Stimulated activated naive CD8-positive, alpha-beta T cell treated with anti-CD3 and anti-CD28 coated beads, Interleukin-15, amount 100 ng/mL, for 72 hours (primary cell): ENCODE measurements at regions not wholly inside any gene's neighbourhood (a gene's known extent, or its start where the extent isn't known, plus 50 kb on each side); places are given as distances from the start of the nearest gene placed in this dataset.
"Not testable (repeated sequence)": the region's sequence is repeated elsewhere in the genome, so short reads cannot be mapped to it uniquely, and the experiment has no call there.

Source experiments
- ATAC-seq: fragments of 150-1000 bp; cut with Tn5 transposase; 2 replicates; pipeline ENCODE4 v1.10.0; 2021; ENCODE audit warnings: mild to moderate bottlenecking, moderate library complexity
- DNase-seq, 2 donors: peaks; one replicate each; pipeline ENCODE4 v3.0.0; 2021 to 2022
- H3K27ac Mint-ChIP-seq, 2 donors: one replicate each; pipeline ENCODE4 v1.8.0; 2022; ENCODE audit warnings: mild to moderate bottlenecking in 2 of 2, mixed read lengths in 2 of 2, moderate library complexity in 2 of 2
- H3K27me3 Mint-ChIP-seq: one replicate; pipeline ENCODE4 v1.8.0; 2022; ENCODE audit warnings: mixed read lengths
- H3K4me1 Mint-ChIP-seq: one replicate; pipeline ENCODE4 v1.8.0; 2022; ENCODE audit warnings: mild to moderate bottlenecking, mixed read lengths
- H3K4me3 Mint-ChIP-seq, 2 donors: one replicate each; pipeline ENCODE4 v1.8.0; 2022; ENCODE audit warnings: mild to moderate bottlenecking in 2 of 2, mixed read lengths in 2 of 2, moderate library complexity in 1 of 2
- H3K9me3 Mint-ChIP-seq, 2 donors: one replicate each; pipeline ENCODE4 v1.8.0; 2022; ENCODE audit warnings: mixed read lengths in 2 of 2

DNA sequence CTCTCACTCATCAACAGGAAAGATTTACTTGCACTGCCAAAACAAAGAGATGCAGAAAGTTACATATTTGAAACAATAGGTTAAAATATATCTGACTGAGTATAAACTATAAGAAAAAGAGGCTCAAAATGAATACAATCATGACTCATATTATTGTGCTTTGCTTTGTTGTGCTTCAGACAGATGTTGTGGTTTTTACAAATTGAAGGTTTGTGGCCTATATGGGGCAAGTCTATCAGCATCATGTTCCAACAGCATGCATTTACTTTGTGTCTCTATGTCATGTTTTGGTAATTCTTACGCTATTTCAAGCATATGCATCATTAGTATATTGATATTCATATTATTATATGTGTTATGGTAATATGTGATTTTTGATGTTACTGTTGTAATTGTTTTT lies 330.0 kb downstream of the PRR16 start:
- no peaks in the 10 kb centered on the region for H3K27me3 Mint-ChIP-seq
- H3K27ac Mint-ChIP-seq = no peak overlapping the region
- no peak overlapping the region for H3K4me3 Mint-ChIP-seq
- DNase-seq = no peak
- H3K9me3 Mint-ChIP-seq = no peaks in the 10 kb centered on the region
- ATAC-seq = no peak
- no peaks in the 10 kb centered on the region for H3K4me1 Mint-ChIP-seq

DNA sequence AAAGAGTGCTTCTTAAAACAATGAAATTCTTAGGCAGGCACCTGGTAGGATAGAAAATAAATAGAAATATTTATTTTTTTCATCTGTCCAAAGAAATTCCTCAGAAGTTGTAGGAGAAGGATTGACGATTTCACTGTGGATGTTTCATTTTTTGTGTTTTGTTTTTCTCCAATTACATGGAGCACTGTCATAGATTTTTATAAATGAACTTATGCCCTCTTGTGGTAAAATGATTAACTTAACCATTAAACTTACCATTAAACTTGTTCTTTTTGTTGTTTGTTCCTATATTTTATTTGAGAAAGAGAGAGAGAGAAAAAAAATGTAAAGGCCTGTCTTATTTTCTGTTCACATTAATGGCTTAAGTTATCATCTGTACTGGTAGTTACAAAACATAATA lies 339.2 kb downstream of the PRR16 start:
- H3K27me3 Mint-ChIP-seq = no peaks in the 10 kb centered on the region
- no peaks in the 10 kb centered on the region for H3K4me1 Mint-ChIP-seq
- no peak for ATAC-seq
- no peak overlapping the region for H3K4me3 Mint-ChIP-seq
- no peak for DNase-seq
- H3K27ac Mint-ChIP-seq = no peak overlapping the region
- H3K9me3 Mint-ChIP-seq = no peaks in the 10 kb centered on the region

DNA sequence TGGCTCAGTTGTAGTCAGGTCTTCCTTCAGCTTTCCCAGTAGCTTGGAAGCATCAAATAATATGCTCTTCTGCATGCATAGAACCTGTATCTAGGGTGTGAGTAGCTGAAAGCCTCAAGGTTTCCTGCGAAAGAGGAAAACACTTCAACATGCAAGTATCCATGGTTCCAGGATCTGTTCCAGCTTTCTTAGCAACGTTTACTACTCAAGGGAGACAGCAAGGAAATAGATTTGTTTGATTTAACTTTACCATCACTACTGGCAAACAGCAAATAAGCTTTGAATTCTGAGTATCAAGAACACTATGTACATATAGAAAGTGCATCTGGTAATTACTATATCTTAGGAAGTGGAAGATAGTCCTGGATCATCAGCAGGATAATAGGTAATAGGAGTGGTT lies 341.0 kb downstream of the PRR16 start:
- Mint-ChIP-seq H3K27ac (no peak overlapping the region), H3K9me3 (no peaks in the 10 kb centered on the region), H3K27me3 (no peaks in the 10 kb centered on the region), H3K4me1 (no peaks in the 10 kb centered on the region), H3K4me3 (no peak overlapping the region)
- DNase-seq (no peak), ATAC-seq (no peak)

DNA sequence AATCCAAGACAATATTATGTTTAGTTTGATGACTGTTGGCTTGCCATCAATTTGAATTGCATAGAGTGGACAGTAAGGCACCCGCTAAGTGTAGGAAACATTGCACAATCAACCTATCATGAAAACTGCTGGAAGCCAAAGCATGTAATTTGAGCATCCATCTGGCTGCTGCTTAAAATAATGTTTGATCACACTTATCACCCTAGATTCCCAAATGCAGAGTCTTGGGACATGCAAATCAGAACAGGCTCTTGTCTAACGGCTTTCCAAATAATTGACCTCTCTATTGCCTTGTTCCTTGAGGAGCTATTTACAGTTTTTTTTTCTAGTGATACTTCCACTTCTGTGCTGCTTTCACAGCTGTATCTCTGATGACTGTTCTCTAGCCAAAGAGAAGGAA lies 342.1 kb downstream of the PRR16 start:
- H3K27ac Mint-ChIP-seq = no peak overlapping the region
- H3K4me1 Mint-ChIP-seq = no peaks in the 10 kb centered on the region
- H3K9me3 Mint-ChIP-seq = no peaks in the 10 kb centered on the region
- H3K27me3 Mint-ChIP-seq = no peaks in the 10 kb centered on the region
- no peak overlapping the region for H3K4me3 Mint-ChIP-seq
- no peak for ATAC-seq
- no peak for DNase-seq

DNA sequence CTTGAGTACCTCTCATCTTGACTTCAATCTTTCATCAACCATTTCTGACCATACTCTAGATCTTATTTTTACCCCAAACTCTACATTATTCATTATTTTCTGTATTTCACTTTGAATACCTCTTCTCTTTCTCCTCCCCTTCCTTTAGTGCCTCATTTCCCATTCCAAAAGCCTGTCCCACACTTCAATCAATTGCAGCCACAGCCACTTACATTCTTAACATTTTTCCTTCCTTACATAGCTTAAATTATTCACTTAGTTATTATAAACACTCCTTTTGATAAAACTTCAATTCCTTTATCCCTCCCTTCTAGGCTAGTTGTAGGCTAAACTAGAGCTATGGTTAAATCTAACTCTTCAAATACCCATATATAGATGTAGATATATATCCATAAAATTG lies 344.0 kb downstream of the PRR16 start:
- ATAC-seq = no peak
- no peak overlapping the region for H3K27ac Mint-ChIP-seq

DNA sequence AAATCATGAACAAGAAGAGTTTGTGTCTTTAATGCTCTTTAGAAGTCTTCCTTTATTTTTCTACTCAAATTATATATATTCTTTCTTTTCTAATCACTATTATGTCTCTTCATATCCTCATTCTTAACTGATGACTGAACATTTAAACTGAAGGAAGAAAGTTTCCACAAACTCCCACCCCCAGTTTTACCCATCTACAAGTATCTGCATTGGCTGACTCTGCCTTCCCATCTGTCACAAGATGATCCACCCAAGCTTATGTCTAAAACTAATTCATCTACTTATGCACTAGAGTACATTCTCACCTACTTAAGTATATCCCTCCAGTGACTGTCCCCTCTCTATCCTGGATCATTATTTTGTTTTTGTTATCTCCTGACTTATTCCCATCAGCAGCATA lies 344.5 kb downstream of the PRR16 start:
- peaks cover 4 to 10% of the 10 kb centered on the region in 2 donors for H3K9me3 Mint-ChIP-seq
- no peaks in the 10 kb centered on the region for H3K27me3 Mint-ChIP-seq
- no peak for DNase-seq
- H3K4me3 Mint-ChIP-seq = no peak overlapping the region
- H3K4me1 Mint-ChIP-seq = no peaks in the 10 kb centered on the region
- no peak overlapping the region for H3K27ac Mint-ChIP-seq
- no peak for ATAC-seq

More for the DNA sequence above, 344.0 kb downstream of the PRR16 start:
- Mint-ChIP-seq H3K9me3 (peaks cover 0 to 5% of the 10 kb centered on the region in 2 donors), H3K4me1 (no peaks in the 10 kb centered on the region), H3K4me3 (no peak overlapping the region), H3K27me3 (no peaks in the 10 kb centered on the region)
- DNase-seq = no peak

DNA sequence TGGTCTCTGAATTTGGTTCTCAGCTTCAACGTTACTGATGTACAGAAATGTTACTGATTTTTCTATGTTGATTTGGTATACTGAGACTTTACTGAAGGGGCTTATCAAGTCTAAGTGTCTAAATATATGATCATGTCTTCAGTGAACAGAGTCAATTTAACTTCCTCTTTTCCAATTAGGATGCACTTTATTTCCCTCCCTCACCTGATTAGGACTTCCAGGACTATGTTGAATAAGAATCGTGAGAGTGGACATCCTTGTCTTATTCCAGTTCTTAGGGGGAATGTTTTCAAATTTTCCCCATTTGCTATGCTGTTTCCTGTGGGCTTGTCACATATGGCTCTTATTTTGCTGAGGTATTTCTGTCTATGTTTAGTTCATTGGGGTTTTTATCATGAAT lies 349.5 kb downstream of the PRR16 start:
- peaks cover 14 to 18% of the 10 kb centered on the region in 2 donors for H3K9me3 Mint-ChIP-seq
- no peak for DNase-seq
- no peaks in the 10 kb centered on the region for H3K27me3 Mint-ChIP-seq
- H3K27ac Mint-ChIP-seq = no peak overlapping the region
- no peak for ATAC-seq
- H3K4me1 Mint-ChIP-seq = no peaks in the 10 kb centered on the region
- no peak overlapping the region for H3K4me3 Mint-ChIP-seq

DNA sequence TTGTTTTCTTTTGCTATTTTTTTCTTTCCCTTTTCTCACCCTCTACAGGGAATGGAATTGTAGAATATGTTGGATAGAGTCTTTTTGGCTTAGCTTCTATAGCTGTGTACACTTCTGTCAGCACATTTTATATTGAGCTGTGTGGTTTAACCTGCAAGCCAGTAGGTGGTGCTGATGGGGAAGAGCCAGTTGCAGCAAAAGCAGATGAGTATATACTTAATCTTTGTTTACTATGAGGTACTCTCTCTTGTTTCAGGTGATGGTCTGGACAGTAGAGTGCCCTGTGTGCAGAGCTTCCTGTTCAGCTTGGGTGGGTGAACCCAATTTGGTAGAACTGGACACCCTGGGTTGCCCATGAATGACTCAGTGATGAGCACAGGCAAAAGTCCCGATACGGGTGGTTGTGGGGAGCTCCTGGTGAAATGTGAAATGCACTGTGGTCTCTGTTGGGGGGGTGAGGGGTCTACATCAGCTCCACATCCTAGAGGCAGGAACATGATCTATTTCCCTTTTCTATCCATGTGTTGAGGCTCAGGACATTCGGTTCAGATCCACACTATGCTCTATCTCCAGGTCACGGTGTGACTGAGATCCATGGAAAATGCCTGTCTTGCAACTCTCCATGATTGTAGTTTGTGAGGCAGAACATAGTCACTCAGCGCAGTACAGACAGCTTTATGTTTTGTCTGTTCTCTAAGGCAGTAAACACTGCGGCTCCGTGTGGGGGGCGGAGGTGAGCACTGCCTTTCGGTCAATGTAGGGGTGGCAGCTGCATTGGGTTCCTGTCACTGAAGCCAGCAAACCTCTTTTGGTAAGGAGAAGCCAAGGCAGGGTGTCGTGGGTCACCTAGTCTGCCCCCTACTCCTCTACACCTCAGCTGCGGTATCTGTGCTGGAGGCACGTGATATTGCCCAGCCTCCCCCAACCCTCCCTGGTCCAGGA lies 353.2 kb downstream of the PRR16 start:
- no peak overlapping the region for H3K4me3 Mint-ChIP-seq
- H3K4me1 Mint-ChIP-seq = no peaks in the 10 kb centered on the region
- H3K27me3 Mint-ChIP-seq = no peaks in the 10 kb centered on the region
- peaks cover 14 to 25% of the 10 kb centered on the region in 2 donors for H3K9me3 Mint-ChIP-seq
- ATAC-seq (no peak), DNase-seq (no peak)
- H3K27ac Mint-ChIP-seq = no peak overlapping the region

DNA sequence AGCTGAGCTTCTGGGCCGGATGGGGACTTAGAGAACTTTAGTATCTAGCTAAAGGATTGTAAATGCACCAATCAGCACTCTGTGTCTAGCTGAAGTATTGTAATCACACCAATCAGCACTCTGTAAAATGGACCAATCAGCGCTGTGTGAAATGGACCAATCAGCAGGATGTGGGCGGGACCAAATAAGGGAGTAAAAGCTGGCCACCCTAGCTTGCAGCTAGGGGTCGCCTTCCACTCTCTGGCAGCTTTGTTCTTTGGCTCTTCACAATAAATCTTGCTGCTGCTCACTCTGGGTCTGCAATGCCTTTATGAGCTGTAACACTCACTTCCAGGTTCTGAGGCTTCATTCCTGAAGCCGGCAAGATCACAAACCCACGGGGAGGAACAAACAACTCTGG lies 354.0 kb downstream of the PRR16 start:
- H3K27ac Mint-ChIP-seq = no peak overlapping the region
- H3K27me3 Mint-ChIP-seq = no peaks in the 10 kb centered on the region
- DNase-seq = no peak
- peaks cover 14 to 19% of the 10 kb centered on the region in 2 donors for H3K9me3 Mint-ChIP-seq
- H3K4me1 Mint-ChIP-seq = no peaks in the 10 kb centered on the region
- no peak overlapping the region for H3K4me3 Mint-ChIP-seq
- ATAC-seq = no peak

DNA sequence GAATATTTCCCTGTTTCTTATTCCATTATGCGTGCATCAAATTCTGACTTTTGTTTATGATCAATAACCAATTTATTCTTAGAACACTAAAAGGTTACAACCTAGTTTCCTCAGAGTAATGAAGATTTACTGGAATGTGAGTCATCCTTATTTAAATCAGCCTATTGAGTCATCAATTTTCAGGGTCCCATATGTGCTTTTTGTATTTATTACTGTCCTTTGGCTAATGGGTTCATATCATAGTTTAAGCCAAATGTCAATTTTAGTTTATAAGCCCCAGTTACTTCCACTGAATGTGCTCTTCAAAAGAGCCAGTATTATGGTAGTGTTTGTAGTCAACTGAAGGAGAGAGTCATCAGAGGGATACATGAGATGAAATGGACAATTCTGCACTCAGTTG lies 359.2 kb downstream of the PRR16 start:
- H3K27ac Mint-ChIP-seq = no peak overlapping the region
- no peak overlapping the region for H3K4me3 Mint-ChIP-seq
- H3K9me3 Mint-ChIP-seq = peaks cover 0 to 12% of the 10 kb centered on the region in 2 donors
- DNase-seq (no peak), ATAC-seq (no peak)
- no peaks in the 10 kb centered on the region for H3K4me1 Mint-ChIP-seq
- no peaks in the 10 kb centered on the region for H3K27me3 Mint-ChIP-seq

DNA sequence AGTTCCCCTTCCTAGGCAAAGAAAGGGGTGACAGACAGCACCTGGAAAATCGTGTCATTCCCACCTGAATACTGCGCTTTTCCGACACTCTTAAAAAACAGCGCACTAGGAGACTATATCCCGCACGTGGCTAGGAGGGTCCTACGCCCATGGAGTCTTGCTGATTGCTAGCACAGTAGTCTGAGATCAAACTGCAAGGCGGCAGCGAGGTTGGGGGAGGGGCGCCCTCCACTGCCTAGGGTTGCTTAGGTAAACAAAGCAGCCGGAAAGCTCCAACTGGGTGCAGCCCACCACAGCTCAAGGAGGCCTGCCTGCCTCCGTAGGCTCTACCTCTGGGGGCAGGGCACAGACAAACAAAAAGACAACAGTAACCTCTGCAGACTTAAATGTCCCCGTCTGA lies 367.5 kb downstream of the PRR16 start:
- ATAC-seq, H3K4me3 Mint-ChIP-seq, H3K4me1 Mint-ChIP-seq, H3K9me3 Mint-ChIP-seq, H3K27me3 Mint-ChIP-seq, DNase-seq: not testable (repeated sequence)
- peak overlapping the region in 1 of 2 donors; percentile 78 for H3K27ac Mint-ChIP-seq

DNA sequence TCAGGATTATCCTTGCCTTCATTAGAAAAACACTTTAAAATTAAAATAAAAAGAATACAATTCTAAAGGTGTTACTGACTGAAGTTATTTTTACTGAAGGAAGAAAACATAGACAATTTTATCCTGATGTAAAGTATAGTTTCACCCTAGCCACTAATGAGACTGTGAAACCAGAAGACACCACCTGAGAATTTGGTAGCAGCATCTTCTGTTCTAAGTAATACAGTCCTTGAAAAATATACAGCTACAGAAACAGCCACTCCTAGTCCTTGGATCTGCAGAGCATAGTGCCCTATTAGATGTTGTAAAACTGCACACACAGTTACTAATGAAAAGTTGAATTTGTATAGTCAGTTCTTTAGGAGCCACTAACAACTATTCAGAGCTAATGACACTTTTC lies 377.7 kb downstream of the PRR16 start:
- Mint-ChIP-seq H3K4me1 (no peaks in the 10 kb centered on the region), H3K9me3 (no peaks in the 10 kb centered on the region), H3K4me3 (no peak overlapping the region), H3K27me3 (no peaks in the 10 kb centered on the region), H3K27ac (no peak overlapping the region)
- DNase-seq (no peak), ATAC-seq (no peak)

DNA sequence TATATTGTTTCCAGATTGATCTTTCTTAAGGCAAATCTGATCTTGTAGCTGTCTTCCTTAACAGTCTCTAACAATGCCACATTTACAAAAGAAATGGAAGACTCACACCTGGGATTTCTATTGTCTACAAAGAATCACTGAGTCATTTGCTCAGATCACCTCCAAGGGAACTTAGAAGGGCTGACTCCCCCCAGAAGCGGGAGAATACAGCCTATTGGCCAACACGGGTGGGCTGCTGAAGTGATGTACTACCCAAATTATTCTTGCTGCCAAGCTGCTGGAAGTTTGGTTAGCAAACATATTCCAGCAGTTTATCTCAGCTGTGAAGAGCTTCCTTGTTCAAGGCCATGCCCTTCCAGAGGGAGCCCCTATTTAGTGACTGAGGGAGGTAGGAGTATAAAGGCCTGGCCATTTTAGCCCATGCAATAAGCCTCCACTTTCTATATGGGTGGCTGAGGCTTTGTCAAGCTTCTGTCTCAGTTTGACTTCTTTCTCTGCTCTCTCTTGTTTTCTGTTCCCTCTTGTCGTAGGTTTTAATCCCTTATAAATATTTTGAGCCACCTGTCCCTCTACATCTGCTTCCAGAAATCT lies 379.4 kb downstream of the PRR16 start:
- no peak for DNase-seq
- Mint-ChIP-seq H3K4me3 (no peak overlapping the region), H3K27ac (no peak overlapping the region), H3K9me3 (no peaks in the 10 kb centered on the region), H3K4me1 (no peaks in the 10 kb centered on the region), H3K27me3 (no peaks in the 10 kb centered on the region)
- ATAC-seq = no peak

DNA sequence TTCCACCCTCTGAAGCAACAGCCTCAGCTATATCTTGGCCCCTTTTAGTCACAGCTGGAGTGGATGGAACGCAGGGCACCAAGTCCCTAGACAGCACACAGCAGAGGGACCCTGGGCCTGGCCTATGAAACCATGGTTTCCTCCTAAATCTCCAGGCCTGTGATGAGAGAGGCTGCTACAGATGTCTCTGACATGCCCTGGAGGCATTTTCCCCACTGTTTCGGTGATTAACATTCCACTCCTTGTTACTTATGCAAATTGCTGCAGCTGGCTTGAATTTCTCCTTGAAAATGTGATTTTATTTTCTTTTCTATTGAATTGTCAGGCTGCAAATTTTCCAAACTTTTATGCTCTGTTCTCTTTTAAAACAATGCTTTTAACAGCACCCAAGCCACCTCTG lies 384.8 kb downstream of the PRR16 start:
- ATAC-seq (no peak), DNase-seq (no peak)
- Mint-ChIP-seq H3K9me3 (peaks cover 4 to 10% of the 10 kb centered on the region in 2 donors), H3K27ac (no peak overlapping the region), H3K27me3 (no peaks in the 10 kb centered on the region), H3K4me3 (no peak overlapping the region), H3K4me1 (no peaks in the 10 kb centered on the region)

DNA sequence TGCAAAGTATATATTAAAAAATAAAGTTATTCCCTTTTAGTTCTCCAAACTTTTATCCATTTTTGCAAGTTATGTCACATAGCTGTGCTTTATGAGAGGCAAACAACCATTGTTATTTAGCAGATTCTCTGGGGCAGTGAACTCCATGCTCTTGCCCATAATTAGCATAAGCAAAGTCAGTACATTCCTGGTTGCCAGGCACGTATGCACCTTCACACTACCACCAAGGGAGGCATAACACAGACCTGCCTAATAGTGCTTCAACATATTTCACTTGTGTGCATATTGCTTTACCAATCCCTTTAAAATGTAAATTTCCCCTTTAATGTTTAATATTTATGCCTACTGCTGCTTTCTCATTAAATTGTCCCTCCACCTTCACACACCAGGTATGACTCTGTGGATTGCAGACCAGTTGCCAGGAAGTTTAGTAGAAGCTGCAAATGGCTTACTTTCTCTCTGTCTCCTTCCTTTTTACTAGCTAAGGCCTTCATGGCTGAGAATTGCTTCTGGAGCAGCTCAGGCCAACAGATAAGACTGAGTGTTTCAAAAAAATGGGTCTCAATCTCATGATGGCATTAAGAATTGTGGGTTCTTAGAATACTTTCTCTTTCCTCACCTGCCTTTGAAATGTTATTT lies 388.2 kb downstream of the PRR16 start:
- Mint-ChIP-seq H3K9me3 (peaks cover 4 to 10% of the 10 kb centered on the region in 2 donors), H3K27ac (no peak overlapping the region), H3K27me3 (no peaks in the 10 kb centered on the region), H3K4me1 (no peaks in the 10 kb centered on the region), H3K4me3 (no peak overlapping the region)
- DNase-seq (no peak), ATAC-seq (no peak)

DNA sequence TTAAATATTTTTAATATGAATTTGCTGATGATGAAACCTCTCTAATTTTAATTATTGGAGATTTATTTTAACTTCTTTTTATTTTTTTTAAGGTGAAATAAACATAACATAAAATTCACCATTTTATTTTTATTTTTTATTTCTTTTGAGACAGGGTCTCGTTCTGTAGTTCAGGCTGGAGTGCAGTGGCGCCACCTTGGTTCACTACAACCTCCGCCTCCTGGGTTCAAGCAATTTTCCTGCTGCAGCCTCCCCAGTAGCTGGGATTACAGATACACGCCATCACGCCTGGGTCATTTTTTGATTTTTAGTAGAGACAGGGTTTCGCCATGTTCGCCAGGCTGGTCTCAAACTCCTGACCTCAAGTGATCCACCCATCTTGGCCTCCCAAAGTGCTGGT lies 402.9 kb downstream of the PRR16 start:
- Mint-ChIP-seq H3K9me3 (peaks cover 0 to 5% of the 10 kb centered on the region in 2 donors), H3K27me3 (no peaks in the 10 kb centered on the region), H3K4me1 (no peaks in the 10 kb centered on the region), H3K4me3 (no peak overlapping the region), H3K27ac (no peak overlapping the region)
- DNase-seq (no peak), ATAC-seq (no peak)
